ENCODE measurements at regions not wholly inside any gene's neighbourhood (a gene's known extent, or its start where the extent isn't known, plus 50 kb on each side); places are given as distances from the start of the nearest gene placed in this dataset.
"Not testable (repeated sequence)": the region's sequence is repeated elsewhere in the genome, so short reads cannot be mapped to it uniquely, and the experiment has no call there.

DNA sequence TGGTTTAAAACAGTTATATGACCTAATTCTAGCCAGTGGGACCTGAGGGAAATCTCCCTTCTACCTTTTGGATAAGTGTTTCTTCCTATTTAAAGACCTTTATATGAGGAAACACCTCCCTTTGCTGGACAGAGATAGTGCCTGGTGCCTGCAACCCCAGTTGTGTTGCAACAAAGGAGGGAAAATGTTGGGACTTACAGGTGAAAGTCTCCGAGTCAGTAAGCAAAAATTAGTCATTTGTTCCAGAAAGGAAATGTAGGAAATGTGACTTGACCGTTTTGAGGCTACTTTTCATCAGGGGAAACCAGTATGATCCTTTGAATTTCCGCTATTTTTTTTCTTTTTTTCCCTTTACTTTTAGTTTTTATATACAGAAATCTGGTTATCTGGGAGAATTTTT is 165.5 kb downstream of the DKK1 start:
- no peak for DNase-seq (ENCODE audit: low read depth)

DNA sequence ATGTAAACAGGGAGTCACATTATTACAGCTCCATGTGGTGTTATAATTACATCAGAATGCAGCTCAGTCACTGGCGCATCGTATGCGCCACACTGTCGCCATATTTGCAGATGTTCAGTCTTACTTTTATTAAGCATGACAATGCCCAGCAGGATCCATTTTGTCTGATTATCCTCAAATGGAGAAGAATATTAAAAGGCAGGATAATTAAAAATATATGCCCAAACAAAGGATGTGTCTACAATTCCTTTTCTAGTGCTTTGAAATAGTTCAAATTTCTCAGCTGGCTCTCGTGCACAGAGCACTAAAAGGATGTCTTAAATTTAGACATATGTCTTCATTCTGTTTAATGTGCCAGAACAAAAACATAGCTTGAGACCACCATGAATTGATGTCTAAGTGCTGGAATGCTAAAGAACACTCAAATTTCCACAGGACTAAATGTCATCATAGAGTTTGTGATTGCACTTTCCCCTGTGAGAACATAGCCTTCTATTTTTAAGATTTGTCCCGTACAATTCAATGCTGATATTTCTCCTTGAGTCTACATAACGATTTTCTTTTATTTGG is 168.0 kb downstream of the DKK1 start:
- no peak for DNase-seq (ENCODE audit: low read depth)

DNA sequence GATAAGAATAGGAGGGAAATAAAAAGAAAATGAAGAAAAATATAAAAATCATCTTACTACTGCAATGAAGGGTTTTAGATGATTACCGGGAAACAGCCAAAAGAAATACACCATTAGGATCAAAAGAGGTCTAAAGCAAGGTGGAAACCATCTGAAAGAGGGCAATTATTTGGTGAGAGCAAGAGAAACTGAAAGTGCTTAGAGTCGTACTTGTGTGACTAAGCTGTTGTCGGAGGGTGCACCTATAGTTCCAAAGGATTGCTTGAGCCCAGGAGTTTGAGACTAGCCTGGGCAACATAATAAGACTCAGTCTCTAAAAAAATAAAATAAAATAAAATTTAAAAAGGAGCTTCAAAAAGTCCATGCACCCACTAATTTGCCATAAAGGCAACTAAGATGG is 169.5 kb downstream of the DKK1 start:
- DNase-seq (ENCODE audit: low read depth) = peak; percentile 37

DNA sequence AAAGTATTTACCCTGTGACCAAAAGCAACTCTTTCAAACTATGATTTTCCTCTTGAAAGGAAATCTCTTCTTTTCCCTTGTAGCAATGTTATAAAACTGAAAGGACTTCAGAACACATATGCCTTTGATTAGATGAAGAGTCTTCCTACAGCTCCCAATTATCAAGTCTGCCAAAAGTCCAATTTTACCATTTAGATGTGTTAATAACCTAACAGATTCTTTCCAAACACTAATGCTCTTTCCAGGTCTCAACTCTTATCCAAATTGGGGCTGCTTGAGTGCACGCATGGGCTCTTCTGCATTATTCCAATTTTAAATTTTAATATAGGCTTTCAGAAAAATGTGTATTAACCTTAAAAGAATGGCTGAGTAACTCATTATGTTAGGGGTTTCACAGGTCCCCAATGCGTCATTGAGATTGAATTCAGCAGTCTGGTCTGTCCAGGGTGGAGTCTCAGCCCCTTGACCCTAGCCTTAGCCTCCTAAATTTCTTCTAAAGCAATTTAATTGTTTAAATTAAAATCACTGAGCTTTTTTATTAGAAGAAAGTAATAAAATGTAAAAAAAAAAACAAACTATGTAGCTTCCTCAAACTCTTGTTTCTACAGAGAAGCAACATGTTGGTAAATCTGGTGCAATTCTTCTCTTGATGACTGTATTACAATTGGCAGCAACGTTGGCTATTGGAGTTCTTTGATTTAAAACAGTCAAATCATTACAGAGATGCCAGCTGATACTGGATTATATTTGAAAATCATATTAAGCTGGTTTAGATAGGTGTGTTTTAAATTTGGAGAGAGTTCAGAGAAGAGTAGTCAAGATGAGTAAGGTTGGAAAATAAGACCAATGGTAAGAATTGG is 170.4 kb downstream of the DKK1 start:
- no peak for DNase-seq (ENCODE audit: low read depth)

DNA sequence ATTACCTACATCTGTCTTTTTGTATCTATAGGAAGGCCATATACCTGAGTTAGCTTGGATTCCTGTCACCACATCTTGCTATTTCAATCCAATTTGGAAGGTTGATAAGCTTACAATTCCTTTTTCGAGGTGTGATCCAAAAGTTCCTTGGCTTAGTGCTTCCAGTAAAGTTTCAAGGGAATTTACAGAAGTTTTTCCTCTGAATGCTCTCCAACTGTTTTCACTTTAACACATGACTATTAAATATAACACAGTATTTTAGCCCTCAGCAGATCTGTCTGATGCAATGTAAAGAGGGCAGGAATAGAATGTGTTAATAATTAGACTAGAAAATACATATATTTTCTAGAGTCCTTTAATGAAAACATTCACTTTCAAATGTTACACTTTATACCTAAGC is 171.4 kb downstream of the DKK1 start:
- DNase-seq (ENCODE audit: low read depth) = no peak

- DNase-seq (ENCODE audit: low read depth) = peak; percentile 69
Measured at GRCh38 chr10:52486840-52487611, 172.9 kb downstream of the DKK1 start.

DNA sequence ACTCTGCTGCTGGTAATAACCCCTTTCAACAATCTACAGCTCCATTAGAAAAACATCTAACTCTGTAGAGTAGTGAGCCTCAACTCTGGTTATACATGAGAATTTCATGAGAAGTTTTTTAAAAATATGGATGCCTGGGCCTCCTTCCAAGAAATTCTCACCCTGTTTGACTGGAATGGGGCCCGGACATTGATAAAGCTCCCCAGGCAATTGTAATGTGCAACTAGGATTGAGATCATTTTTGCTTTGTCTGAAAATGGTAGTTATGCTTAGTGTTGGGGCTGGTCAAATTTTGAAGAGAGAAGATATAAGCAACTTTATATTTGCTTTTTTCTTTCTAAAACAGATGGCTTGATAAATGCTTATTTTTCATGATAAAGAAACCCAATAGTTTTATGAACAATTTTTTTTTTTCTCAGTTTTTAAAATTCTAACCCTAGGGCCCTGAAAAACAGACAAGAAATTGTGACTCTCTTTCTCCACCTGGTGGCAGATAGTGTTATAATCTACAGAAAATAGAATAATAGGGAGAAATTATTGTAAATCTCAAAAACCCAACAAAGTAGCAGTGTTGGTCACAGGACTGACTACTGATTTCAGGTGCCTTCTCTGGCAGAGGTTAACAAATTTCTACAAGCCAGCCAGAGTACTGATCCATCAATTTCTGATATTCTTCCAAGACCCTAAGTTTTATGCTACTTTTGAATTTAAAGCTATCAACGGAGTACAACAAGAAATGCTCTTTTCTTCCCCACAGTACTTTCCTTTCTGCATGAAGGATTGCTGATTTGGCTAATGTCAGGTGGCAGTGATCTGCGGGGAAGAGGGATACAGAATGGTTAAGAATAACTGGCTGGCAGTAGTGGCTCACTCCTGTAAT is 174.8 kb downstream of the DKK1 start:
- peak; percentile 14 for DNase-seq (ENCODE audit: low read depth)

DNA sequence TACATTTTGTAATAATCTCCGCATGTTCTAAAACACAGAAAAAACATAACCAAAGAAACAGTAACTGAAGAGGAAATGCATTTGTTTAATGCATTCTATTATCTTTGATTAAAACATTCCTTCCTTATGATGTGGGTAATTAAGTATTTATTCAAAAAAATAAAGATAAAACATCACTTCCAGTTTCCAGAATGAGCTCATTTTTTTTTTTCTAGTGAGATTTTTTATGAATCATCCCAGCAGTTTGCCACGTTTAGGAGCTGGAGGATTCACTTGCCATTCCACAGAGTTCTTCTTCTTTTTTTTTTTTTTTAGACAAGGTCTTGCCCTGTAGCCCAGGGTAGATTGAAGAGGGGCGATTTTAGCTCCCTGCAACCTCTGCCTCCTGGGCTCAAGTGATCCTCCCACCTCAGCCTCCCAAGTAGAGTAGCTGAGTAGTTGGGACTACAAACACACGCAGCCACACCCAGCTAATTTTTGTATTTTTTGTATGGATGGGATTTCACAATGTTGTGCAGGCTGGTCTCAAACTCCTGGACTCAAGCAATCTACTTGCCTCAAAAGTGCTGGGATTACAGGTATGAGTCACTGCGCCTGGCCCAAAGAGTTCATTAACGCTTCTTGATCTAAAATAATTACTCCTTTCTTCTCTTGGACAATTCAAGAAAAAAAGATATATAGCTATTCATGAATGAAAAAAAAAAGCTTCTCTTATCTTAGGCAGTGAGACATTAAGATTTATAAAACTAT is 177.3 kb downstream of the DKK1 start:
- no peak for DNase-seq (ENCODE audit: low read depth)

GRCh38 chr10:52499281-52499680 is 185.2 kb downstream of the DKK1 start:
- no peak for DNase-seq (ENCODE audit: low read depth)

- DNase-seq (ENCODE audit: low read depth) = no peak
Measured at GRCh38 chr10:52500476-52500875, 186.4 kb downstream of the DKK1 start.

DNA sequence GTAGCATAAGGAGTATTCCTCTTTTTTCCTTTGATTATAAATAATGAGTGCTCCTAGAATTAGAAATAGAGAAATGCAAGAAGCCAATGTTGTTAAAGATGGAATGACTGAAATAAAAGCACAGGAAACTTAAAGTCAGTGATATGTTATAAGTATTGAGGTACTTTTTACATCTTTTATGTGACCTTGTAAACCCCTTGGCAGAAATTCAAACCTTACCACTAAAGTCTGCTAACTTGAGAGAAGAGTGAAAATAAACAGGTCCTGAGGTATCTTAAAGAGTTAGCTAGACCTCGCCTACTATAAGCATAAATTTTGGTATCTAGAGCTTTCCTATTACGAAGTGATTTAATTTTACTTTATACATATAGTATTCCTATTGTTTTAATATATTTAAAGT is 188.2 kb downstream of the DKK1 start:
- no peak for DNase-seq (ENCODE audit: low read depth)

DNA sequence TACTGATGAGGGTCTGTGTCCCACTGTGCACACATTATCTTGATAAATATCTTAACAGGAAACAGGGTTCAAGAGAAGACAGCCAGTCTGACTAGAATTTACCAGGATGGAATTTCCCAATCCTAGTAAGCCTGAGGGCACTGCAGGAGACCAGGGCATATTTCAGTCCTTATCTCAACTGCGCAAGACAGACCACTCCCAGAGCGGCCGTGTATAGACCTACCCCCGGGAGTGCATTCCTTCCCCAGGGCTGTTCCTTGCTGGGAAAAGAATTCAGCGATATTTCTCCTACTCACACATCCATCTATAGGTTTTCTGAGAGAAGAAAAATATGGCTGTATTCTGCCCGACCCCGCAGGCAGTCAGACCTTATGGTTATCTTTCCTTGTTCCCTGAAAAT is 191.3 kb downstream of the DKK1 start:
- DNase-seq (ENCODE audit: low read depth) = not testable (repeated sequence)

DNA sequence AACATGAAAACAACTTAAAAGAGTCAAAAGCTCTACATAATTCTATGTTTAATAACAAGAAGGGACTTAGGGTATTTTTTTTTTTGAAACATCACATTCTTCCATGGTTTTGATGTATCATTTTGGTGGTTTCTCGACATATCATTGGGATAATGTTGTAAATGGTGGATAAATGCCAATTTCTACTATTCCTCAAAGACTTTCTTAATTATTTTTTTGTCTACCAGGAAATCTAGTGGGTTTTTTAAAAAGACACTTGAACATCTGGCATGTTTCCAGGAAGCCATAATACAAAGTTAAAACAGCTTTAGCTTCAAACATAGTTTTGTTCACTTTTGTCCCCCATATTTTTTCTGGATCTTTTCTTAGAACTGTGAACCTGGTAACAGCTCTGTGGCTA is 200.4 kb downstream of the DKK1 start:
- DNase-seq (ENCODE audit: low read depth) = no peak

- no peak for DNase-seq (ENCODE audit: low read depth)
Measured at GRCh38 chr10:52517012-52517411, 202.9 kb downstream of the DKK1 start.

DNA sequence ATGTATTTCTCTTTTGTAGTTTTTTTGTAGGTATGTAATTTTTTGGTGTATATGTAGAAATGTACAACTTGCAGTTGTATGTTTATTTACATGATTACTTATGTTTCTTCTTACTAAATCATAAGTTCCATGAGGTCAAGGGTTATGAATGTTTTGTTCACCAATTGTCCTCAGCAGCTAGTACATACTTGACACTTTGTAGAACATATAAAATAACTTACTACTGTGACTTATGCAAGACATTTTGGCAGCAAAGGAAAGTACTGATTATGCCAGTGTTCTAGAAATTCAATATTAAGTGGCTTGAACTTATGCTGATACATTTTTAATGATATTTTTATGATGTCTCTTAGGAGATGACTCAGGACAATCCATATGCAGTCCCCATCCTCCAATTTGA is 209.6 kb downstream of the DKK1 start:
- DNase-seq (ENCODE audit: low read depth) = no peak

GRCh38 chr10:52525761-52526160 is 211.7 kb downstream of the DKK1 start:
- peak; percentile 14 for DNase-seq (ENCODE audit: low read depth)

GRCh38 chr10:52526251-52526823 is 212.3 kb downstream of the DKK1 start:
- no peak for DNase-seq (ENCODE audit: low read depth)

- DNase-seq (ENCODE audit: low read depth) = no peak
Measured at GRCh38 chr10:52532650-52533290, 218.7 kb downstream of the DKK1 start.

DNA sequence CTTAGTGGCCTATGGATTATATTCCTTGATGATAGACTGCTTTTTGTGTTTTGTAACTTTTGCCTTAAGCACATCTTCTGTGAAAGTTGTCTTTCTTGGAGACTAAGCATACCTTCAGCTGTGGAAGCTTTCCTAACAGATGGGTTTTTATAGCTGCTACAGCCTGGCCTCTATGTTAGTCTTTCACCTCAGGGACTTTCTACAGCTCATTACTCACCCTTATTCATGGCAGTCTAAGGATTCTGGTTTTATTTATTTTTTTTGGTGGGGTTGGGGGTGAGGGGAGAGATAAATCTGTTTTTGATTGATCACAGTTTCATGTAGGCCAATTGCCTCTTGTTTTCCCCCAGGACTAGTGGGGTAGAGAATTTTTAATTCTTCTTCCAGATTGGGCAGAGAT is 219.9 kb downstream of the DKK1 start:
- DNase-seq (ENCODE audit: low read depth) = no peak

DNA sequence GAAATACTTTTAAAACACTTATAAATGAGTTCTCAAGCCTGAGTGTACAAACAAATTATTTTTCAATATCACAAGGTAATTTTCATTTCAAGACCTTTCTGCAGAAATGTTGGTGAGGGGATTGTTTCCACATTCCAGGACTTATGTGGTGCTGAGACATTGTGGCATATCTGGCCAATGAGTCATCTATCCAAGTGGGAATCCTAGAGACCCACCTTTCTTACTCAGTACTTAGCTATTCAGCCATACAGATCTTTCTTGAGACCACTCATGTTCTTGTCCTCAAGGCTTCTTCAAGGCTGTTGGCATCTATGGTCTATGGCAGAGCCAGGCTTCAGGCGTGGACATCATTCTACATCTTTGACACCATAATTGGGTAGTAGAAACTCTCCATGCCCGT is 225.4 kb downstream of the DKK1 start:
- DNase-seq (ENCODE audit: low read depth) = peak; percentile 57

All from Daoy (cell line).